Retinal pigment epithelial cell (primary cell): ENCODE measurements at regions not wholly inside any gene's neighbourhood (a gene's known extent, or its start where the extent isn't known, plus 50 kb on each side); places are given as distances from the start of the nearest gene placed in this dataset.
"Not testable (repeated sequence)": the region's sequence is repeated elsewhere in the genome, so short reads cannot be mapped to it uniquely, and the experiment has no call there.

Source experiments
- DNase-seq: peaks from one replicate; pipeline ENCODE4 v3.0.0-alpha.2; 2010; ENCODE audit warnings: low read depth
- H3K4me3 ChIP-seq: 2 replicates; pipeline ENCODE4 v1.5.1; 2011; ENCODE audit warnings: mild to moderate bottlenecking, low read length, control low read depth, moderate library complexity
- CTCF ChIP-seq: conservative IDR thresholded peaks from 2 replicates; pipeline ENCODE4 v1.5.1; 2011; ENCODE audit warnings: low read depth, low read length, control low read depth, inconsistent platforms

GRCh38 chr6:51474022-51474975 is 613.1 kb downstream of the PKHD1 start:
- no peak for TF ChIP-seq CTCF
- no peak for DNase-seq
- H3K4me3 ChIP-seq: no peak overlapping the region

- DNase-seq: no peak
- no peak for TF ChIP-seq CTCF
- no peak overlapping the region for H3K4me3 ChIP-seq
Measured at GRCh38 chr6:51477711-51478311, 609.6 kb downstream of the PKHD1 start.

GRCh38 chr6:51479296-51479695 is 608.1 kb downstream of the PKHD1 start:
- TF ChIP-seq CTCF: no peak
- DNase-seq: no peak

GRCh38 chr6:51480040-51480439 is 607.4 kb downstream of the PKHD1 start:
- TF ChIP-seq CTCF: no peak
- no peak overlapping the region for H3K4me3 ChIP-seq
- no peak for DNase-seq

More at GRCh38 chr6:51479296-51479695, 608.1 kb downstream of the PKHD1 start:
- H3K4me3 ChIP-seq: no peak overlapping the region

- H3K4me3 ChIP-seq, DNase-seq: not testable (repeated sequence)
Measured at GRCh38 chr6:51485869-51486268, 601.5 kb downstream of the PKHD1 start.

GRCh38 chr6:51487937-51488336 is 599.5 kb downstream of the PKHD1 start:
- no peak overlapping the region for H3K4me3 ChIP-seq
- no peak for TF ChIP-seq CTCF
- no peak for DNase-seq

GRCh38 chr6:51489133-51489532 is 598.3 kb downstream of the PKHD1 start:
- no peak overlapping the region for H3K4me3 ChIP-seq
- no peak for DNase-seq
- TF ChIP-seq CTCF: no peak
